AG09309 (cell line): ENCODE measurements at regions not wholly inside any gene's neighbourhood (a gene's known extent, or its start where the extent isn't known, plus 50 kb on each side); places are given as distances from the start of the nearest gene placed in this dataset.

Experiments
- DNase-seq: peaks from one replicate; pipeline ENCODE4 v3.0.0-alpha.2; 2010; ENCODE audit warnings: low read depth
- H3K4me3 ChIP-seq: 2 replicates; pipeline ENCODE4 v1.5.1; 2011; ENCODE audit warnings: mild to moderate bottlenecking, low read depth, low read length, moderate library complexity; ENCODE audit not compliant: control insufficient read depth
- TF ChIP-seq, protein P1 (sequence below): IDR thresholded peaks from 2 replicates; pipeline ENCODE4 v1.5.1; 2011; ENCODE audit warnings: mild to moderate bottlenecking, low read depth, low read length, inconsistent platforms; ENCODE audit not compliant: insufficient read depth, control insufficient read depth; ENCODE audit errors: missing control alignments

DNA sequence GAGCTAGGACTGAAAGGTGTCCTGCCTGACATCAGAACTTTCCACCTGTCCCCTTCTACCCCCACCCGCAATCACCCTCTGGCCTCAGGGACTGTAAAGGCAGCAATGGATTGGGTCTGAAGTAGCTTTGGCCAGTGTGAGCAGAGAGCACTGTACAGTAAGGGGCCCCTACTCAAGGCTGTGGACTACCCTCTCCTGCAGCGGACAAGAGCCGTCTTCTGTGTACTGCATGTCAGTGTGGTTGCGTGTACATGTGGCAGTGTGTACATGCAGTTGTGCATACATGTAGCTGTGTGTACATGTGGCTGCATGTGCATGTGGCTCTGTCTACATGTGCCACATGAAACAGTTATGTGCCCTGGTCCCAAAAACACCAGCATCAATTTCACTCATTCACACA, 205.9 kb upstream of the LINGO1 start:
- DNase-seq, result no peak
- H3K4me3 ChIP-seq, result no peak overlapping the region
- TF ChIP-seq, protein P1, sequence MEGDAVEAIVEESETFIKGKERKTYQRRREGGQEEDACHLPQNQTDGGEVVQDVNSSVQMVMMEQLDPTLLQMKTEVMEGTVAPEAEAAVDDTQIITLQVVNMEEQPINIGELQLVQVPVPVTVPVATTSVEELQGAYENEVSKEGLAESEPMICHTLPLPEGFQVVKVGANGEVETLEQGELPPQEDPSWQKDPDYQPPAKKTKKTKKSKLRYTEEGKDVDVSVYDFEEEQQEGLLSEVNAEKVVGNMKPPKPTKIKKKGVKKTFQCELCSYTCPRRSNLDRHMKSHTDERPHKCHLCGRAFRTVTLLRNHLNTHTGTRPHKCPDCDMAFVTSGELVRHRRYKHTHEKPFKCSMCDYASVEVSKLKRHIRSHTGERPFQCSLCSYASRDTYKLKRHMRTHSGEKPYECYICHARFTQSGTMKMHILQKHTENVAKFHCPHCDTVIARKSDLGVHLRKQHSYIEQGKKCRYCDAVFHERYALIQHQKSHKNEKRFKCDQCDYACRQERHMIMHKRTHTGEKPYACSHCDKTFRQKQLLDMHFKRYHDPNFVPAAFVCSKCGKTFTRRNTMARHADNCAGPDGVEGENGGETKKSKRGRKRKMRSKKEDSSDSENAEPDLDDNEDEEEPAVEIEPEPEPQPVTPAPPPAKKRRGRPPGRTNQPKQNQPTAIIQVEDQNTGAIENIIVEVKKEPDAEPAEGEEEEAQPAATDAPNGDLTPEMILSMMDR, result no peak

DNA sequence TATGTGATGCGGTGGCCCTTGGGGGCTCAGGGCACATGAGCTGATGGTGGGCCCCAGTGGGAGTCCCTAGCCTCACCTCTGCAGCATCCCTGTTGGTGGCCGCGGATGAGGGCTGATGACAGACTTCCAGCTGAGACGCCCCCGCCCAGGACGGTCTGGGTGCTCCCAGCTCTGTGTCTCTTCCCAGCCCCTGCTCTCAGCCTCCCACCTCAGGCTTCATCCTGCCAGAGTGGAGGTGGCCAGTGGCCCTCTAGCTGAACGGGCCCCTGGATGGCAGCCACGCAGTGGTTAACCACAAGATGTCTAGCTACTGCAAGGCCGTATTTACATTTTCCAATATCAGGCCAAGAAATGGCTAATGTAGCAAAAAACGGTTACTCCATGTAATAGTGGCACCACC, 205.3 kb upstream of the LINGO1 start:
- no peak for DNase-seq
- no peak overlapping the region for H3K4me3 ChIP-seq
- TF ChIP-seq, protein P1, result no peak

DNA sequence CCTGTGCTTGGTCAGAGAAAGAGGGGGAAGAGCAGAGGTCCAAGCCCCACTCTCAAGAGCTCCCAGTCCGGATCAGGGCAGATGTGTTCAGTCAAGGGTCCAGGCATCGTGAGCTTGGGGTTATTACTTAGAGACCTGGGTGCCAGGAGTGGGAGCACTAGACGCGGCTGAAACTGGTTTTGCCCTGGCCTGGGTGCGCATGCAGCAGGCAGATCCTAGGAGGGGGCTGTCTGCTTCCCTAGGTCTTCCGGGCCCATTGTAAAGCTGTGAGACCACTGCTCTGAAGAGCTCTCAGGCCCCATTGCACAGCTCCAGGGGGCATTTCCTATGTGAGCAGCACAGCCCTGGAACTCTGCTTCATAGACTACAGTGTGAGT, 204.9 kb upstream of the LINGO1 start:
- no peak for DNase-seq
- TF ChIP-seq, protein P1, result no peak
- H3K4me3 ChIP-seq, result no peak overlapping the region

DNA sequence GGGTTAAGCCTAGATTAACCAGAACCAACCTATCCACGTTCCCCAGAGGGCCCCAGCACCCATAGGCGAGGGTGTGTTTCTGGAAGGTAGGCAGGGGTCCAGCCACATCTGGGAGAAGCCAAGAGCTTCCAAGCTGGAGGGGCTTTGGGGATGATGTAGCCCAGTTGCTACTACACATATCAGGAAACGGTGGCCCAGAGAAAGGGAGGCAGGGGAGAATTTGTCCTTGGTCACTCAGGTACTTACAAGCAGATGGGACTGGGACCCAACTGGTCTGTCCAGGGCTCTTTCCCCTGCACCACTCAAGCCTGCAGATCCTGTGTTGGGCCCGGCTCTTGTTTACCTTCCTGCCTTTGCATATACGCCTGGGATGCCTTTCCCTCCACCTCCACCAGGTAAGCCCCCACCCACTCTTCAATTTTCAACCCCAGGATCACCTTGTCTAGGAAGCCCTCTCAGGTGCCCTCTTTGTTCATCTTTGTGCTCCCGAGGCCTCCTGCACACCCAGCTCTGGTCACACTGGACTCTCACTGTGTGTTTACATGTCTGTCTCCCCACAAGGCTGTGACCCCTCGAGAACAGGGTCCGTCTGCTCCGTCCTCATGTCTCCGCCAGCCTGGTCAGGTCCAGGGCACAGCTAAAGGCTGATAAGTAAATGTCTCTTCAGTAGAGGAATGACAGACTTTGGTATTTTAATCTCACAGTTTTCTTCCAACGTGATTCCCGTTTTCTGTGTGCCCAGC, 204.4 kb upstream of the LINGO1 start:
- DNase-seq, result no peak
- TF ChIP-seq, protein P1, result no peak
- no peak overlapping the region for H3K4me3 ChIP-seq

DNA sequence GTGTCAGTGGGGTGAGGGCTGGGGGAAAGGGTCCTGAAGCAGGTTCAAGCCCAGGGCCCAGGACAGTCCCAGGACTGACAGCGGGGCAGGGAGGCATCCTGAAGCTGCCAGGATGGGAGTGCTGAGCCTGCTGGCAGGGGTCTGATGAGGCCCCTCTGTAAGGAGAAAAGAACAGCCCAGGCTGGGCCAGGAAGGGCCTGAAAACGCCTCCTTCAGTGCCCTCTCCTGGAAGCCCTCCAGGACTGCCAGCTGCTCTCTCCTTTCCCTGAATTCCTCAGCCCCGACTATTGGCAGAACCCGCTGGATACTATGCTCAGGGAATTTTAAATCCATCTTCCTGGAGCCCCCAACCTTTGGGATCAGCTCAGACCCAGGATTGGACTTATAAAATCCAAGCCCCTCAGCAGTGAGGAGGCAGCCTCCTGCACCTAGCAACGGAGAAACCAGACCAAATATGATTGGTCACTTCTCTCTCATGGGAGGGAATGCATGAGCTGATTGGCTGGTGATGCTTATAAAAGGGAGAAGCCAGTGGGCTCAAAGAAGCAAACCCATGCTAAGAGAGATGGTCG, 203.5 kb upstream of the LINGO1 start:
- no peak for DNase-seq
- no peak overlapping the region for H3K4me3 ChIP-seq
- TF ChIP-seq, protein P1, result no peak

DNA sequence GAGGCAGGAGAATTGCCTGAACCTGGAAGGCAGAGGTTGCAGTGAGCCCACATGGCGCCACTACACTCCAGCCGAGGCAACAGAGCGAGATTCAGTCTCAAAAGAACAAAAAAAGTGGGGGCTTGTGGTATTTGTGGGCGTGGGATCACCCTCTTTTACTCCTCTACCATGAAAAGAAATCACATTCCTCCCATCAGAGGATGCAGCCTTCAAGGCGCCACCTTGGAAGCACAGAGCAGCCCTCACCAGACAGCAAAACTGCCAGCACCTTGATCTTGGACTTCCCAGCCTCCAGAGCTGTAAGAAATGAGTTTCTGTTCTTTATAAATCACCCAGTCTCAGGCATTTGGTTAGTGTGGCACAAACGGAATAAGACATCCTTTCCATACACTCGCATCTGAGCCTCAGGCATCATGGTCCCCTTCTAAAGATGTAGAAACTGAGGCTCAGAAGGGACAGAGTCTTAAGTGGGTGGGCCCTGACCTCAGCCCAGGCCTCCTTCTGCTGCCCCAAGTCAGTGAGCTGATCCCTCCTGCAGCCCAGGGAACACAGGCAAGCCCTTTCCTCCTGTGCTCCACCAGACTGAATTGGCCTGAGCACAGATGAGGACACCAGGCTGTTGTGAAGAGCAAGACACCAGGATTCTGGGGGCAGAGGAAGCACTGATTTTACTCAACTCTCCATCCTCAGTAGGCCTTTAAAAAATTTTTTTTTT, 201.7 kb upstream of the LINGO1 start:
- no peak overlapping the region for H3K4me3 ChIP-seq
- no peak for DNase-seq
- TF ChIP-seq, protein P1, result no peak
